Right lobe of liver (tissue), 4 donors: ENCODE measurements at regions not wholly inside any gene's neighbourhood (a gene's known extent, or its start where the extent isn't known, plus 50 kb on each side); places are given as distances from the start of the nearest gene placed in this dataset.

ENCODE experiments used
- CTCF ChIP-seq, 4 donors: fragments of 200-600 bp in 3 of 4; fragments of 450-650 bp in 1 of 4; IDR thresholded peaks; one replicate each; pipeline versions ENCODE4 v1.5.1 to v1.8.0; 2016 to 2022; ENCODE audit warnings: antibody characterized with exemption in 4 of 4, mild to moderate bottlenecking in 2 of 4
- POLR2A ChIP-seq: fragments of 450-650 bp; IDR thresholded peaks from one replicate; pipeline ENCODE4 v1.6.1; 2017; ENCODE audit warnings: antibody characterized with exemption, mild to moderate bottlenecking
- donor health status: DM: no; HTN: no; CAD: no.
- donor health status: DM: no; HTN: no; CAD: no.
- donor health status: DM: no; HTN: yes; CAD: no.

- TF ChIP-seq POLR2A (no peak), CTCF (IDR thresholded peaks at IDR 0.05) (no peak)
These were observed 307.4 kb upstream of the DAB2 start for GRCh38 chr5:39732166-39732565.
